GM21619 (cell line): ENCODE measurements at regions not wholly inside any gene's neighbourhood (a gene's known extent, or its start where the extent isn't known, plus 50 kb on each side); places are given as distances from the start of the nearest gene placed in this dataset.

ENCODE experiments used
- ATAC-seq: cut with Tn5 transposase; IDR thresholded peaks from one replicate; pipeline ENCODE4 v1.9.1; 2021; ENCODE audit not compliant: unreplicated experiment

- no peak for ATAC-seq
These were observed 460.4 kb upstream of the BOD1L1 start for GRCh38 chr4:14087921-14088320.

GRCh38 chr4:14091531-14091930 is 464.0 kb upstream of the BOD1L1 start:
- no peak for ATAC-seq

- no peak for ATAC-seq
These were observed 464.4 kb upstream of the BOD1L1 start for GRCh38 chr4:14091966-14092365.

- no peak for ATAC-seq
These were observed 465.2 kb upstream of the BOD1L1 start for GRCh38 chr4:14092741-14093140.

- ATAC-seq: no peak
These were observed 468.3 kb upstream of the BOD1L1 start for GRCh38 chr4:14095831-14096230.

GRCh38 chr4:14096396-14096965 is 469.0 kb upstream of the BOD1L1 start:
- no peak for ATAC-seq

- ATAC-seq: no peak
These were observed 472.8 kb upstream of the BOD1L1 start for GRCh38 chr4:14100349-14100748.

- ATAC-seq: no peak
These were observed 482.9 kb upstream of the BOD1L1 start for GRCh38 chr4:14110407-14110806.

- no peak for ATAC-seq
These were observed 484.2 kb upstream of the BOD1L1 start for GRCh38 chr4:14111730-14112181.

- no peak for ATAC-seq
These were observed 487.6 kb upstream of the BOD1L1 start for GRCh38 chr4:14115106-14115505.

GRCh38 chr4:14117575-14118238 is 490.2 kb upstream of the BOD1L1 start:
- no peak for ATAC-seq

- ATAC-seq: no peak
These were observed 497.3 kb upstream of the BOD1L1 start for GRCh38 chr4:14124816-14125215.

GRCh38 chr4:14125375-14126129 is 498.0 kb upstream of the BOD1L1 start:
- peak; percentile 94 for ATAC-seq

GRCh38 chr4:14130551-14130950 is 503.0 kb upstream of the BOD1L1 start:
- ATAC-seq: no peak

- ATAC-seq: no peak
These were observed 503.8 kb upstream of the BOD1L1 start for GRCh38 chr4:14131335-14131734.

- no peak for ATAC-seq
These were observed 504.8 kb upstream of the BOD1L1 start for GRCh38 chr4:14132301-14132700.

- ATAC-seq: no peak
These were observed 510.6 kb upstream of the BOD1L1 start for GRCh38 chr4:14138106-14138505.

GRCh38 chr4:14143892-14144291 is 516.4 kb upstream of the BOD1L1 start:
- no peak for ATAC-seq

- no peak for ATAC-seq
These were observed 521.9 kb upstream of the BOD1L1 start for GRCh38 chr4:14149176-14150053.

- no peak for ATAC-seq
These were observed 523.6 kb upstream of the BOD1L1 start for GRCh38 chr4:14151101-14151500.

- peak; percentile 79 for ATAC-seq
These were observed 525.5 kb upstream of the BOD1L1 start for GRCh38 chr4:14152834-14153519.
